GM21381 (cell line): ENCODE measurements at regions not wholly inside any gene's neighbourhood (a gene's known extent, or its start where the extent isn't known, plus 50 kb on each side); places are given as distances from the start of the nearest gene placed in this dataset.
"Not testable (repeated sequence)": the region's sequence is repeated elsewhere in the genome, so short reads cannot be mapped to it uniquely, and the experiment has no call there.

Source experiments
- ATAC-seq: cut with Tn5 transposase; IDR thresholded peaks from one replicate; pipeline ENCODE4 v1.9.1; 2021; ENCODE audit warnings: mild to moderate bottlenecking, moderate library complexity; ENCODE audit not compliant: unreplicated experiment

DNA sequence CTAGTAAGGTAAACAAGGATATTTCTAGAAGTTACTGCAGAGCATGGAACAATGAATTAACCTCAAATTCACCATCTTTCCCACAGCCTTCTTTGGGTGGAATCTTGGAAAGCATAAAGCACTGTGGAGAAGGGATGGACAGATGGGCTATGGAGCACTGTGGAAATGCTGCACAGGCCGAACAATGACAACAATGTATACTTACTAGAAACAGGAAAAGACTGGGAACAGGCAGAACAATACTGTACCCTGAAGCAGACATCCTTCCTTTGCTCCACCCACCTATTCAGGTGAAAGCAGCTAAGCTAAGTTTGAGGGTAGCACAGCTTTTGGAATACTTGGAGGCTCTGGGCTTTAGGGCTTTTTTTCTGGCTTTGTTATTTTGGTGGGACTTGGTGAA, 250.6 kb upstream of the KLF8 start:
- no peak for ATAC-seq

DNA sequence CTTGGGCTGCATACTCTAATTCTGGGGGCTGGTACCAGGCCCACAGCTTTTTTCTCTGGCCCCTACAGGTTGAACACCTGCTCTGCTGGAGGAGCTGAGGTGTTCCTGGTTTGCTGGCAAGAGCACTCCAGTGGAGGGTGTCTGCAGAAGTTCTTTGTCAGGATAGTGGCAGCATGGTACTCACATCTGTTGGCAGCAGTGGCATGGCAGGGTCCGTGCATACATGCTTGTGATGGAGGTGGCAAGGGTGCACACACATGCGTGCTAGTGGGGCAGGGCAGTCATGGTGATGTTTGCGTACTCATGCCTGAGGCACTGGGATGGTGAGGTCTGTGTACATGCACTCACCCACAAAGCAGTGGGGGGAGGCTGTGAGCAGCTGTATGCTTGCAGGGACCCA, 235.5 kb upstream of the KLF8 start:
- ATAC-seq, result no peak

DNA sequence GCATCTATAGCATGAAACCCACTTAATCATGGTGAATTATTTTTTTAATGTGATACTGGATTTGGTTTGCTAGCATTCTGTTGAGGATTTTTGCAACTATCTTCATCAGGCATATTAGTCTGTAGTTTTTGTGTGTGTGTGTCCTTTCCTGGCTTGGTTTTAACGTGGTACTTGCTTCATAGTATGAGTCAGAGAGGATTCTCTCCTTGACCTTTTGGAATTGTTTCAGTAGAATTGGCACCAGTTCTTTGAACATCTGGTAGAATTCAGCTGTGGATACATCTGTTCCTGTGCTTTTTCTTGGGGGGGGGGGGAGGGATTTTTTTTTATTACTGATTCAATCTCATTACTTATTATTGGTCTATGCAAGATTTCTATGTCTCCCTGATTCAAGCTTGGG, 232.0 kb upstream of the KLF8 start:
- ATAC-seq, result no peak

DNA sequence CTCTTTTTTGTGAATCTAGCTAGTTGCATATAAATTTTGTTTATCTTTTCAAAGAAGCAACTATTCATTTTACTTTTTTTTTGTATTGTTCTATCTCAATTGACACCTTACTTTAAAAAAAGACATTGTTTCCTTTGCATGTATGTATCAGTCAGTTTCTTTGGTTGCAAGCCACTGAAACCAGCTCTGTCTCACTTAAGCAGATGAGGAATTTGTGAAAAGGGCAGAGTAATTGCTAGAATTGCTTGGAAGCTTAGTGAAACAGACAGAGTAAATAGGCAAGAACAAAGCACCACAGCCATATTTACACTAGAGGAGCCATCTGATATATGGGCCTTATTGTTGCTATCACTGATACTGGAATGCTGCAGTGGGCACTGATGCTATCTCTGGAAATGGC, 231.4 kb upstream of the KLF8 start:
- no peak for ATAC-seq

DNA sequence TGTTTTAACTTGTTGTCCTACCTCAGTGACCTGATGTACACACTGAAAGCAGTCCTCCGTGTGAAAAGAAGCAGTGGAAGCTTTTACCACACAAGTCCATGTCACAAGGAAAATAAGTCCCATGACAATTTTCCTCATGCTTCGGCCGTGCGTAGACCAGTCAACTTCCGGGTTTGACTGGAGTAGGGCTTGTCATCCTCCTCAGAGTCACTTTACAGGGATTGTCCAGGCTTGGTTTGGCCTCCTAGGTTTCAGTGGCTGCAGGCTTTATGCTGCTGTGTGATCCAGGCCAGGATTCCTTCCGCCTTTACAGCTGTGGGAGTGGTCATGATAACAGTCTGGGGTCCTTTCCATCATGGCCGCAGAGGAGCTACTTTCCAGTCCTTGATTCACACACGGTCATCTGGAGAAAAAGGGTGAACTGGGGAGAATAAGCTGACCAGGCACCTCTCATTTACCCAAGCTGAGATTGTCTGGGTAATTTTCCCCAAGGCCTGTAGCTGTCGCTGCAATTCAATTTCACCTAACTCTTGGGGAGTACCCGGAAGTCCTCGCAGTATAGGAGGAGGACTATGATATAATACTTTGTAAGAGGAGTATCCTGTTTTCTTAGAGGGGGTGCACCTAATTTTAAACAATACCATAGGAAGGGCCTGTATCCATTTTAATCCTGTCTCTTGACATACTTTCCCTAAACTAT, 206.1 kb upstream of the KLF8 start:
- ATAC-seq, result no peak

DNA sequence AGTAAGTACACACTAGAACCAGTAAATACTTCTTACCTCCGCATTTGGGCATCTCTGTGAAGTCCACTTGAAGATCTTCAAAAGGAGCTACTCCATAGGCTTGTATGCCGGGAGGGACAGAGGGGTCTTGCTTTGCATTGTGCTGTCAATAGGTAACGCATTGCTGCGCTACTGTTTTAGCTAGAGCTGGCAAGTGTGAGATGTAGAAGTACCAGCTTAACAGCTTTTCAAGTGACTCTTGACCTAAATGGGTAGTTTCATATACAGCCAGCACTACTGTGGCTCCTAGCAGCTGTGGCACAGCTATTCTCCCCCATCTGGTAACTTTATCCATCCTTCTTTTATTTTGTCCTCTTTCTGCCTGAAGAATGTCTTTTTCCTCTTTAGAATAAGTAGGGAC, 205.3 kb upstream of the KLF8 start:
- no peak for ATAC-seq

DNA sequence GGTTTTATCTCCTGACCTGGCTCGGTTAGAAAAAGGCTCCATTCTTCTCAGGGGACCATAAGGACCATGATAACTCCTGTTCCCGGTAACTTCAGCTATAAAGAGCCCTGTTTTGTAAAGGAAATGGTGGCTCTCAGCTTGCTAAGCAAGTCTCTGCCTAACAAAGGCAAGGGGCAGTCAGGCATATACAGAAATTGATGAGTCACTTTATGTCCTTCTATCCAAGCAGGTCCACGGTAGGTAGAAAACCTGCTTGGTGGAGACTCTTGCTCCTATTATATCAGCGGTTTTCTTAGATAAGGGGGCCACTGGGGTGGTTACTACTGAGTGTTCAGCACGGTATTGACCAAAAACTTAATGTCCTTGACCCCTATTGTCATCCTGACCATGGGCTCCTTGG, 203.0 kb upstream of the KLF8 start:
- ATAC-seq, result no peak

DNA sequence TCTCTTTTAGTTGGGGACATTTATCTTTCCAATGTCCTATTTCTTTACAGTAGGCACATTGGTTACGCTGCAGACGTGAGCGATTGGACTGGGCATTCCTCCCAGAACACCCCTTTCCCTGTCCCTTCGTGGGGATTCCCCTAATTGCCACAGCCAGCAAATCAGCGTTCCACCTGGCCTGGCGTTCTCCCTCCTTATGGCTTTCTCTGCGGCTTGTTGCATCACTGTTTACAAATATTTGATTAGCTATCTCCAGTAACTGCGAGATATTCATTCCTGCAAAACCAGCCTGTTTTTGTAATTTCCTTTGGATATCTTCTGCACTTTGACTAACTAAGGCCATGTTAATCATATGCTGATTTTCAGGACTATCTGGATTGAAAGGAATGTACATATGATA, 202.5 kb upstream of the KLF8 start:
- ATAC-seq, result no peak

DNA sequence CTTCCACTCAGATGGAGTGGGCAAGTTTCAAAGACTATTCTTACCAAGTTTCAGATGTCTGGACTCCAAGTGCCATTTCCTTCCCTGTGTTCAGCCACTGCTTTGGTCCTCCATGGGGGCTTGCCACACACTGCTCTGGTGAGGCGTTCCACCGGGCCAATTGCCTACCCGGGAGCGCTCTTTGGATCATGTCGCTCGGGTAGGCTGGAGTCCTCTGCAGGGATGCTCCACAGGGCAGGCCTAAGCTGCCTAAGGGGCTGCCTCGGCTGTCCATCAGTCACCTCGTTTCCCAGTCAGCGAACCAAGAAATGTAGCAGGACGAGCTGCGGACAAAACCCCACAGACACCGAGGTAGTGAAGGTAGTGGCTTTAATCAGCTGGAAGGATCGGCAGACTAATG, 200.7 kb upstream of the KLF8 start:
- ATAC-seq, result no peak

DNA sequence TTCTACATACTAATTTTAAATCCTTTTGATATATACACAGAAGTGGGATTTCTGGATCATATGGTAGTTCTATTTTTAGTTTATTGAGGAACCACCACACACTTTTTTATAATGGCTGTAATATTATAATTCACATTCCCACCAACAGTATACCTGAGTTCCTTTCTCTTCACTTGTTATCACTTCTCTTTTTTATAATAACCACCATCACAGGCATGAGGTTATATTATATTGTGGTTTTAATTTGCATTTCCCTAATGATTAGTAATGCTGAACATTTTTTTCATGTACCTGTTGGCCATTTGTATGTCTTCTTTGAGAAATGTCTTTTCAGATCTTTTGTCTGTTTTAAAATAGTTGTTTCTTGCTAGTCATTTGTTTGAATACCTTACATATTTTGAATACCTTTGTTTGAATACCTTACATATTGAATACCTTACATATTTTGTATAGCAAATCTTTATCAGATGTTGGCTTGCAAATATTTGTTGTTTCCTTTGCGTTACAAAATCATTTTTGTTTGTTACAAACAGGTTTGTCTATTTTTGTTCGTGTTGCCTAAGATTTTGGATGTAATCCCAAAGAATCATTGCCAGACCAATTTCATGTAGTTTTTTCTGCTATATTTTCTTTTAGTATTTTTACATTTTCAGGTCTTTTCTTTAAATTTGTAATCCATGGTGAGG, 198.5 kb upstream of the KLF8 start:
- ATAC-seq, result no peak

DNA sequence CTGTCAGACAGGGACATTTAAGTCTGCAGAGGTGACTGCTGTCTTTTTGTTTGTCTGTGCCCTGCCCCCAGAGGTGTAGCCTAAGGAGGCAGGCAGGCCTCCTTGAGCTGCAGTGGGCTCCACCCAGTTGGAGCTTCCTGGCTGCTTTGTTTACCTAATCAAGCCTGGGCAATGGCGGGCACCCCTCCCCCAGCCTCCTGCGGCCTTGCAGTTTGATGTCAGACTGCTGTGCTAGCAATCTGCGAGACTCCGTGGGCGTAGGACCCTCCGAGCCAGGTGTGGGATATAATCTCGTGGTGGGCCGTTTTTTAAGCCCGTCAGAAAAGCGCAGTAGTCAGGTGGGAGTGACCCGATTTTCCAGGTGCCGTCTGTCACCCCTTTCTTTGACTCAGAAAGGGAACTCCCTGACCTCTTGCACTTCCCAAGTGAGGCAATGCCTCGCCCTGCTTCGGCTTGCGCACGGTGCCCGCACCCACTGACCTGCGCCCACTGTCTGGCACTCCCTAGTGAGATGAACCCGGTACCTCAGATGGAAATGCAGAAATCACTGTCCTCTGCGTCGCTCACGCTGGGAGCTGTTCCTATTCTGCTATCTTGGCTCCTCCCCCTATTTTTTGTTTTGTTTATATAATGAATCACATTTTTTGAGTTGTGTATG, 179.4 kb upstream of the KLF8 start:
- not testable (repeated sequence) for ATAC-seq

DNA sequence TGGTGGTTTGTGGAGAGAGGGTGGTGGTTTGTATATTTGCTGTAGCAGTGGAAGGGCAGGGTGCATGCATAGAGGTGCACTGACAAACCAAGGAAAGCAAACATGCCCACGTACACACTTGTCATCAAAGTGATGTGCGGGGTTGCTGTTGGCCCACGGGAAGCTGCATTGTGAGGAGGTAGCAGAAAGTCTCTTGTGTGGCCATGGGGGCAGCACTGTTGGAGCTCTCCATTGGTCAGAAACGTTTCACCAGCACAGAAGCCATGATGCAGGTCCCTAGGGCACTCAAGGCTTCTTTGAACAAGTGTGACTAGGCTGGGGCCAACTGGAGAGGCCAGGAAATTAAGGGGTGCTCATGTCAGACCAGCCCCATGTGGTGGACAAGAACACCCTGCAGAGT, 174.8 kb upstream of the KLF8 start:
- no peak for ATAC-seq

DNA sequence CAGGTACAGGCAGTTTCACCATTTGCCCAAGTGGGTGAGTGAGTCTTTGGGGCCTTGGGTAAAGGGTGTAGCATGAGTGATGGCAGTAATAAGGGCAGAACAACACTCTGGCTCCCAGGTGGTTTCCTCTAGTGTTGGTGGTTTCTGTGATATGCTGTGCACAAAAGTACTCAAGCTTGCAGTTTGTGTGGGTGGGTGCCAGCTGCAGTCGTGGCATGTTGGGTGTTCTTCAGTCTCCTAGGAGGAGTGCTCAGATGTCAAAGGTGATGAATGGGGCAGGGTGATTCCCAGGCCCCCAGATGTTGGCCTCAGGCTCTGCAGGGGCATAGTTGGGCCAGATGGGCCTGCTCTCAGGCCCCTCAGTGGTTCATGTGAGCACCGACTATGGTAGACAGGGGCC, 166.1 kb upstream of the KLF8 start:
- peak; percentile 72 for ATAC-seq

DNA sequence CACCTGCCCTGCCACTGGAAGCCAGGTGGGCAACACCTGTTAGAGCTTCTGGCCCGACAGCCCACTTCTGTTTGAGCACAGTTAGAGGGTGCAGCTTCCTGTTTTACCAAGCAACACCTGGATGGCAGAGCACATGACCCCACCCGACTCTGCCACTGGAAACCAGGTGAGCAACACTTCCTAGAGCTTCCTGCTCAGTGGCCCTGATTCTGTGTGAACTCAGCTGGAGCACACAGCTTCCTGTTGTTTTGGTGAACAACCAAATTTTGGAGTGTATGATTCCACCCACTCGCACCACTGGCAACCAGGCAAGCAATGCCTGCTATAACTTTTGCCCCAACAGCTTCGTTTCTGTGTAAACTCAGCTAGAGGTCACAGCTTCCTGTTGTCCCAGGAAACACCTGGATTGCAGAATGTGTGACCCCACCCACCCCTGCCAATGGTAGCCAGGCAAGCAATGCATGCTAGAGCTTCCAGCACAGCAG, 163.8 kb upstream of the KLF8 start:
- ATAC-seq, result no peak

DNA sequence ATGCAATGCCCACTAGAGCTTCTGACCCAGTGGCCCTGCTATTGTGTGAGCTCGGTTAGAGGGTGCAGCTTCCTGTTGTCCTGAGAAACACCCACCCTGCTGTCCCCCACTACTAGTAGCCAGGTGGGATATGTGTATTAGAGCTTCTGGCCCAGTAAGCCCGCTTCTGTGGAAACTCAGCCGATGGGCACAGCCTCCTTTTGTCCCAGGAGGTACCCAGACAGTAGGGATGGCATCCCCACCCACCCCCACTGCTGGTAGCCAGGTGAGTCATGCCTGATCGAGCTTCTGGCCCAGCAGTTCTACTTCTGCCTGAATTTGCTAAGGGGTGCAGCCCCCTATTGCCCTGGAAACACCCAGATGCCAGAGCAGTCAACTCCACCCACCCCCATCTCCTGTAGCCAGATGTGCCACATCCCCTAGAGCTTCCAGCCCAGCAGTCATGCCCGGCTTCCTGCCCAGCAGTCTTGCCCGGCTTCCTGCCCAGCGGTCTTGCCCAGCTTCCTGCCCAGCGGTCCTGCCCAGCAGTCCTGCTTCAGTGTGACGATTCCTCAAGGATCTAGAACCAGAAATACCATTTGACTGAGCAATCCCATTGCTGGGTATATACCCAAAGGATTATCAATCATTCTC, 162.7 kb upstream of the KLF8 start:
- no peak for ATAC-seq

DNA sequence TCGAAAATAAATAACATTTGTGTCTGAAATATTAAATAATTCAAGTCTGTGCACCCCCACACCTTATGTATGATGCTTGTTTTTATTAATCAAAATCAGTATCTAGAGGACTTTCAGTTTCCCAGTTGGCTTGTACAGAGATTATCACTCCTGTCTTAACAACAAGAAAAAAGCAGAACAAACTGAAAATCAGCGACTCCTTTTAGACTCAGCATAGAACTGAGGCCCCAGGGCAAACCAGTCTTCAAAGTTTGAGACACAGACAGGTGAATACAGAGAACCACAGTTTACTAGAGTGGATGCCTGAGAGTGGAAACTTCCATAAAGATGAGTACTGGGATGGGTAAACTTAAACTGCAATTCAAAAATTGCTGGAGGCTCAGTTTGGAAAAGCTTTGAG, 142.8 kb upstream of the KLF8 start:
- ATAC-seq, result no peak

DNA sequence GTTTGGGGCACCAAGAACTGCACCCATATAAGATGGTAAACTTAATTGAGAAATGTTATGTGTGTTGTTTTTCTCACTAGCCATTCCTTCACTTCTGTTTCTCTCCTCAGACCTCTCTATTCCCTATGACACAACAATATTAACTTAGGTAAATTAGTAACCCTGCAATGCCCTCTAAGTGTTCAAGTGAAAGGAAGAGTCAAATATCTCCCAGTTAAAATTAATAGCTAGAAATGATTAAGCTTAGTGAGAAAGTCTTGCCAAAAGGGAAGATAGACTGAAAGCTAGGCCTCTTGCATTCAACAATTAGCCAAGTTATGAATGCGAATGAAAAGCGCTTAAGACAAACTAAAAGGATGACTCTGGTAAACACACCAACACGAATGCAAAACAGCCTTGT, 132.9 kb upstream of the KLF8 start:
- no peak for ATAC-seq

DNA sequence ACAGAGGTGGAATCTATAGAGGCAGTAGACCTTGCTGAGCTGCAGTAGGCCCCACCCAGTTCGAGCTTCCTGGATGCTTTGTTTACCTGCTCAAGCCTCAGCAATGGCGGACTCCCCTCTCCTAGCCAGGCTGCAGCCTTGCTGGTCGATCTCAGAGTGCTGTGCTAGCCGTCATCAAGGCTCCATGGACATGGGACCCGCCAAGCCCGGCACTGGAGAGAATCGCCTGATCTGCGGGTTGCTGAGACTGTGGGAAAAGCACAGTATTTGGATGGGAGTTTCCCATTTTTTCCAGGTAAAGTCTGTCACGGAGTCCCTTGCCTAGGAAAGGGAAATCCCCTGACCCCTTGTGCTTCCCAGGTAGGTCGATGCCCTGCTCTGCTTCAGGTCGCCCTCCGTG, 124.8 kb upstream of the KLF8 start:
- ATAC-seq, result no peak

DNA sequence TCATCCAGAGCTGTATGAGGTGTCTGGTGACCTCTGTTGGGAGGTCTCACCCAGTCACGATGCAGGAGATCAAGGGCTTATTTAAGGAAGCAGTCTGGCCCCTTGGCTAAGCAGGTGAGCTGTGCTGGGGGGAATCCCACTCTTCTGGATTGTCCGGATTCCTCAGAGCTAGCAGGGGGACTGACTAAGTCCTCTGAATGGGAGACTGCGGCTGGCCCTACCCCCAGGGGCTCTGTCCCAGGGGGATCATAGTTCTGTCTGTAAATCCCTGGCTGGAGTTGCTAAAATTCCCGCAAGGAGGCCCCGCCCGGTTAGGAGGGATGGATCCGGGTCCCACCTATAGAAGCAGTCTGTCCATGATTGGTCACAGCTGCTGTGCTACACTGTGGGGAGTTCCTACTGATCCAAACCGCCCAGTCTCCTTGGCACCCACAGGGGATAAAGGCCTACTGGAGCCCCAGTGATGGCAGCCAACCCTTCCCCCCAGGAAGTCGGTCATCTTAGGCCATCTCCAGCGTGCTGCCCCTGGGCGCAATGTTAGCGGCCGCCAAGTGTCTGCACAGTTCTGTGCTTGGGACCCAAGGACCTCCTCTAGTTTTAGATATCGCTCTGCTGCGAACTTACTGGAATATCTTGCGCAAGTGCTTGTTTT, 118.2 kb upstream of the KLF8 start:
- no peak for ATAC-seq

DNA sequence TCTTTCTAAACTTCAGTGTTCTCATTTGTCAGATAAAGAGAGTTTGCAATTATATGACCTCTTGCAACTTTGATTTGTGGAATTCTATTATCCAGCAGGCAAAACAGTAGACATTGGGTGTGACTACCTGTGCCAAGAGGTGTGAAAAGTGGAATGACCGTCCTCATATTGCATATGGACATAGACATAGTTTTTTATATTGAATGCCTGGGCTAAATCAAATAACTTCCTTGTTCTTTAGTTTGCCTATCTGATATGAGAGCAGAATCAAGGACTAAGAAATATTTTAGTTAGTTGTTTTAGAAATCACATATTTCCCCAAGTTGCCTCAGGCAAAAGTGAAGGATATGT, 117.7 kb upstream of the KLF8 start:
- ATAC-seq, result no peak

DNA sequence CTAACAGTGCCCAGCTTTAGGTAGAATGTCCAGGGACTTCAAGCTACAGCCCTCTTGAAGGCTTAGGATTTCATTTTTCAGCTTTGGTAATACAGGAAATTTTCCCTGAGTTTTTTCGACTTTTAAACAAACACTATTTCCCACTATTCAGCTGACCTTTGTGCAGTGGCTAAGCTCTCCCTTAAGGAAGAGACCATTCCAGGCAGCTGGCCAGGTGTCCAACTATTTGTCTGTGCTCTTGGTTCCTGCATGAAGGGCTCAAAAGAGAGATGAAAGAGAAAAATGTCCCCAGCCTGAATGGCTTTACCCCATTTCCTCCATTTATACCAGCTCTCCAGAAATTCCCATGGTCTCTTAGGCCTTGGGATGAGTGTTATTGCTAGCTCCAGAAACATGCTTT, 111.9 kb upstream of the KLF8 start:
- ATAC-seq, result no peak
